BLaER1 treated with 17β-estradiol and CSF1 and Interleukin-3, amounts not matched to agents 10 nM and 100 nM (cell line): ENCODE measurements at regions not wholly inside any gene's neighbourhood (a gene's known extent, or its start where the extent isn't known, plus 50 kb on each side); places are given as distances from the start of the nearest gene placed in this dataset.

ENCODE experiments used
- H3K27ac ChIP-seq, 11 experiments: shearing (Covaris generic); formaldehyde crosslinking; 2 replicates each; pipeline ENCODE4 v1.8.1; 2022
- H3K27me3 ChIP-seq, 11 experiments: shearing (Covaris generic); formaldehyde crosslinking; 2 replicates each; pipeline ENCODE4 v1.8.1; 2022
- H3K36me3 ChIP-seq, 11 experiments: shearing (Covaris generic); formaldehyde crosslinking; 2 replicates each; pipeline ENCODE4 v1.8.1; 2022
- H3K4me1 ChIP-seq, 10 experiments: shearing (Covaris generic); formaldehyde crosslinking; 2 replicates each; pipeline ENCODE4 v1.8.1; 2022
- H3K4me2 ChIP-seq, 11 experiments: shearing (Covaris generic); formaldehyde crosslinking; 2 replicates each; pipeline ENCODE4 v1.8.1; 2022
- H3K4me3 ChIP-seq, 10 experiments: shearing (Covaris generic); formaldehyde crosslinking; 2 replicates each; pipeline ENCODE4 v1.8.1; 2022
- H3K9ac ChIP-seq, 11 experiments: shearing (Covaris generic); formaldehyde crosslinking; 2 replicates each; pipeline ENCODE4 v1.8.1; 2022
- H3K9me3 ChIP-seq, 11 experiments: shearing (Covaris generic); formaldehyde crosslinking; replicated peaks in 1 of 11; 2 replicates each; pipeline ENCODE4 v1.8.1; 2022
- H4K20me1 ChIP-seq, 11 experiments: shearing (Covaris generic); formaldehyde crosslinking; 2 replicates each; pipeline ENCODE4 v1.8.1; 2022
- Cebpa-rat ChIP-seq, 11 experiments: shearing (Covaris generic); IDR thresholded peaks; 2 replicates each; pipeline ENCODE4 v1.8.1; 2022

DNA sequence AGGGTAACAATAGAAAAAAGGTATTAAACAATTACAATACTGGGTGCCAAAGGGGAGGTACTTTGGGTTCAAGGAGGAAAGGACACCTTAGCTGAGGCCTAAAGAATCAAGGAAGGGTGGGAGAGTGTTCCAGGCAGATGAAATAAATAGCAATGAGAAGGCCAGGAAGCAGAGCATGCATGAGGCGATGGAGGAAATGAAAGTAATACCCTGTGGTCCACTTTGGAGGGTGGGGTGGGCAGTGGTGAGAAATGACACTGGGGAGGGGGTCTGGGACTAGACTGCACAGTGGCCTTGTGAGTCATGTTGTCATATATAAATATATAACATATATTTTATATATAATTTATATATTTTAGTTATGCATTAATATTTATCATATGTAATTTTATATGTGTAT lies 55.9 kb downstream of the BHLHE40 start:
- Histone ChIP-seq H3K4me1 (peaks cover 19 to 61% (median 41%) of the 10 kb centered on the region in 10 experiments), H3K9me3 (no peaks in the 10 kb centered on the region), H3K4me2 (peak overlapping the region in 5 of 11 experiments; percentile 26 to 57 (median 51); a peak in 8 of 22 replicates), H4K20me1 (no peaks in the 10 kb centered on the region), H3K27me3 (no peaks in the 10 kb centered on the region), H3K4me3 (no peak overlapping the region), H3K9ac (no peak overlapping the region), H3K36me3 (no peaks in the 10 kb centered on the region), H3K27ac (no peak overlapping the region)
- no peak for TF ChIP-seq Cebpa-rat (IDR thresholded peaks at IDR 0.05)

DNA sequence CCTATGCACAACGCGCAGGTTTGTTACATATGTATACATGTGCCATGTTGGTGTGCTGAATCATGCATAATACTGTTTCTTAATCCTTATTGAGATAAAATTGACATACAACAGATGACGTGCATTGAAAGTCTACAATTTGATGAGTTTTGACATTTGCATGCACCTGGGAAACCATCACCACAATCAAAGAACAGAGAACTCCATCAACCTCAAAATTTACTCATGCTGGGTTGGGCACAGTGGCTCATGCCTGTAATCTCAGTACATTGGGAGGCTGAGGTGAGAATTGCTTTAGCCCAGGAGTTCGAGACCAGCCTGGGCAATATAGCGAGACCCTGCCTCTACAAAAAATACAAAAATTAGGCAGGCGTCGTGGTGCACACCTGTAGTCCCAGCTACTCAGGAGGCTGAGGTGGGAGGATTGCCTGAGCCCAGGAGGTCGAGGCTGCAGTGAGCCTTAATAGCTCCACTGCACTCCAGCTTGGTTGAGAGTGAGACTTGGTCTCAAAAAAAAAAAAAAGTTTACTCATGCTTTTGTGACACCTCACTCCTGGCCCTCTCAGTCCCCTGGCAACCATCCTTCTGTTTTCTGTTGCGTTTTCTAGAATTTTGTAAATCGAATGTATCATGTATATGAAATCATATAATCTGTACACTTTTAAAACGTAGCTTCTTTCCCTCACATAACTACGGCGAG lies 56.6 kb downstream of the BHLHE40 start:
- no peaks in the 10 kb centered on the region for H3K36me3 ChIP-seq
- TF ChIP-seq Cebpa-rat (IDR thresholded peaks at IDR 0.05) = no peak

GRCh38 chr3:5036392-5036766 lies 57.1 kb downstream of the BHLHE40 start:
- no peaks in the 10 kb centered on the region for H3K36me3 ChIP-seq
- H3K4me3 ChIP-seq = no peak overlapping the region
- no peak overlapping the region for H3K9ac ChIP-seq
- peaks cover 18 to 50% (median 36%) of the 10 kb centered on the region in 10 experiments for H3K4me1 ChIP-seq
- no peak for TF ChIP-seq Cebpa-rat (IDR thresholded peaks at IDR 0.05)
- no peaks in the 10 kb centered on the region for H3K9me3 ChIP-seq
- no peak overlapping the region for H3K27ac ChIP-seq
- no peaks in the 10 kb centered on the region for H4K20me1 ChIP-seq
- peak overlapping the region in 2 of 11 experiments; percentile 44 to 56; a peak in 3 of 22 replicates for H3K4me2 ChIP-seq
- no peaks in the 10 kb centered on the region for H3K27me3 ChIP-seq

More for the DNA sequence above, 56.6 kb downstream of the BHLHE40 start:
- Histone ChIP-seq H4K20me1 (no peaks in the 10 kb centered on the region), H3K9ac (no peak overlapping the region), H3K27ac (no peak overlapping the region), H3K9me3 (no peaks in the 10 kb centered on the region), H3K4me2 (no peak overlapping the region), H3K27me3 (no peaks in the 10 kb centered on the region), H3K4me1 (peaks cover 19 to 55% (median 41%) of the 10 kb centered on the region in 10 experiments), H3K4me3 (no peak overlapping the region)

DNA sequence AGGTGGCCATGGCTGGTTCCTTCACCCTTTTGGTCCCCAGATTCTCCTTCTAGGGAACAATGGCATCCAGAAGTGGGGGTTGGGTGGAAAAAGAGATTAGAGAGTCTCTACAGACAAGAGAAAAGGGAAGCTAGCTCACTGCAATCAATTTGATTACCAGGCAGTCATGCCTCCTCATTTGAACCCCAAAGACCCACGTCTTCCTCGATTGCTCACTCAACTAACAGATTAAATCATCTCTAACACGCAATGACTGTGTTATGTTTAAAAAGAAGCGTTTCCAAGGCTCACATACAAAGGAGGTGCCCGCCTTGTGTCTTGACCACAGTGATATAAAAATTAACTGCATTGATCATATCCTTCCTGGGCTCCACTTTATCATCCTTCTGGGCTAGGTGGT lies 57.6 kb downstream of the BHLHE40 start:
- Histone ChIP-seq H3K4me2 (peak overlapping the region in 5 of 11 experiments; percentile 44 to 58 (median 50); a peak in 9 of 22 replicates), H3K27me3 (no peaks in the 10 kb centered on the region)
- TF ChIP-seq Cebpa-rat (IDR thresholded peaks at IDR 0.05) = no peak

DNA sequence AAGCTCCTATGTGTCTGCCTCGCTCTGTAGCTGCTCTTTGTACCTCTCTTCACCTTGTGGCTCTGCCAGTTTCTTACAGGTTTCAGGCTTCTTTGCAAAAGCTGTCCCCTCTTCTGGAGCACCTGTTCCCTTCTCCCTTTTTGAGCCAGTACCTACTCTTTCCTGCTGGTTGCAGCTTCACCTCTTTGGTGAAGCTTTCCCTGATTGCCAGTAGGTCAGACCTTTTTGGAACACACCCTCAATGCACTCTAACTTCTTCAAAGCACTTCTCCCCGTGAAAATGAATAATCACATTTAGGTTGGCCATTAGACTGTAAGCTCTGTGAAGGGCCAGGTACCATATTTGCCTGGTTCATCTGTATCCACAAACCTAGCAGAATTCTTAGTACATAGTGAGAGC lies 60.3 kb downstream of the BHLHE40 start:
- Histone ChIP-seq H3K9ac (no peak overlapping the region), H3K4me3 (no peak overlapping the region), H3K27ac (no peak overlapping the region), H3K36me3 (no peaks in the 10 kb centered on the region), H3K9me3 (no peaks in the 10 kb centered on the region), H3K4me1 (peaks cover 13 to 32% (median 24%) of the 10 kb centered on the region in 10 experiments), H3K4me2 (no peak overlapping the region), H4K20me1 (no peaks in the 10 kb centered on the region), H3K27me3 (no peaks in the 10 kb centered on the region)
- no peak for TF ChIP-seq Cebpa-rat (IDR thresholded peaks at IDR 0.05)

More for the DNA sequence above, 57.6 kb downstream of the BHLHE40 start:
- Histone ChIP-seq H3K4me1 (peaks cover 13 to 45% (median 31%) of the 10 kb centered on the region in 10 experiments), H3K4me3 (no peak overlapping the region), H3K27ac (peak overlapping the region in 1 of 11 experiments; percentile 27; a peak in 1 of 22 replicates), H3K36me3 (no peaks in the 10 kb centered on the region), H4K20me1 (no peaks in the 10 kb centered on the region), H3K9ac (no peak overlapping the region), H3K9me3 (no peaks in the 10 kb centered on the region)

DNA sequence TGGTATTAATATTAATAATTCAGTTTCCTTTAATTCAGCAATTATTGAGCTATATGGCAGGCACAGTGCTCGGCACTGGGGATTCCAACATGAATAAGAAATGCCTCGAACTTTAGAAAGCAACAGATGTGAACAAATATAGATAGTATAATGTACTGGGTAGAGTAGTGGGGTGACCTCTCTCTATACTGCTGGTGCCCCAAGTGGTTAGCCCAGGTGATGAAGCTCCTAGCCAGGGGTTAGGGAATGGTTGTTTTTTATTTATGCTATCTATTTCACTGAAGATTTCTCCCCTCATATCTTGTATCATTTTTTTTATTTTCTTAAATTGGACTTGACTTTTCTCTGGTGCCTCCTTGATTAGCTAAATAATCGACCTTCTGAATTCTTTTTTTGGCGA lies 62.1 kb downstream of the BHLHE40 start:
- no peak overlapping the region for H3K4me2 ChIP-seq
- no peak overlapping the region for H3K4me3 ChIP-seq
- no peak overlapping the region for H3K27ac ChIP-seq
- TF ChIP-seq Cebpa-rat (IDR thresholded peaks at IDR 0.05) = no peak
- peaks cover 13 to 25% (median 21%) of the 10 kb centered on the region in 10 experiments for H3K4me1 ChIP-seq
- no peaks in the 10 kb centered on the region for H3K27me3 ChIP-seq
- H4K20me1 ChIP-seq = no peaks in the 10 kb centered on the region
- no peaks in the 10 kb centered on the region for H3K36me3 ChIP-seq
- peaks cover 0 to 1% (median 0%) of the 10 kb centered on the region in 11 experiments; a peak in 1 of 22 replicates for H3K9me3 ChIP-seq
- H3K9ac ChIP-seq = no peak overlapping the region

GRCh38 chr3:5045961-5046360 lies 66.7 kb downstream of the BHLHE40 start:
- Histone ChIP-seq H3K27ac (no peak overlapping the region), H3K9me3 (peaks cover 11 to 23% (median 19%) of the 10 kb centered on the region in 11 experiments), H3K4me2 (no peak overlapping the region), H3K4me1 (peaks cover 0 to 12% (median 10%) of the 10 kb centered on the region in 10 experiments; a peak in 13 of 20 replicates), H3K9ac (no peak overlapping the region), H4K20me1 (no peaks in the 10 kb centered on the region), H3K36me3 (0 out of 22 replicates have a peak, but pooled peaks cover 0 to 7% (median 0%) of the 10 kb centered on the region in 11 experiments), H3K4me3 (no peak overlapping the region), H3K27me3 (no peaks in the 10 kb centered on the region)
- no peak for TF ChIP-seq Cebpa-rat (IDR thresholded peaks at IDR 0.05)

DNA sequence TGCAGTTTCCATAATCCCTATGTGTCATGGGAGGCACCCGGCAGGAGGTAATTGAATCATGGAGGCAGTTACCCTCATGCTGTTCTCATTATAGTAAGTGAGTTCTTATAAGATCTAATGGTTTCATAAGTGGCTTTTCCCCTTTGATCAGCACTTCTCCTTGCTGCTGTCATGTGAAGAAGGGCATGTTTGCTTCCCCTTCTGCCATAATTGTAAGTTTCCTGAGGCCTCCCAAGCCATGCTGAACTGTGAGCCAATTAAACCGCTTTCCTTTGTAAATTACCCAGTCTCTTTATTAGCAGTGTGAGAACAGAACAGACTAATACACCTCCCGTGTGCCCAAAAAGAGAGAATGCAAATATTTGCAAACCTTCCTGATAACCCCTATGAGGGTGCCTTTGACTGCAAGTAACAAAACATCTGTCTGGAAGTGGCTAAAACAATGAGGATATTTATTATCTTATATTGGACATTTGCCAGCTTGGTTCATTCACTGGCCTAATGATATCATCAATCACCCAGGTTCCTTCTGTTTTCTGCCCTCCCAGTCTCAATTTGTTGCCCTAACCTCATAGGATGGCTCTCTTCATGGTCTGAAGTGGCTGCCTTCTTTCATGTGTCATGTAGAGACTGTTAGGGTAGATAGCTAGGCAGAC lies 68.7 kb downstream of the BHLHE40 start:
- Histone ChIP-seq H3K36me3 (0 out of 22 replicates have a peak, but pooled peaks cover 0 to 7% (median 0%) of the 10 kb centered on the region in 11 experiments), H3K27me3 (no peaks in the 10 kb centered on the region), H3K4me1 (peaks cover 0 to 18% (median 12%) of the 10 kb centered on the region in 10 experiments; a peak in 15 of 20 replicates), H3K9ac (no peak overlapping the region), H3K4me3 (no peak overlapping the region), H3K27ac (no peak overlapping the region), H4K20me1 (no peaks in the 10 kb centered on the region), H3K9me3 (peaks cover 11 to 23% (median 19%) of the 10 kb centered on the region in 11 experiments), H3K4me2 (no peak overlapping the region)
- no peak for TF ChIP-seq Cebpa-rat (IDR thresholded peaks at IDR 0.05)

- Histone ChIP-seq H3K27me3 (no peaks in the 10 kb centered on the region), H3K4me2 (no peak overlapping the region), H3K9me3 (peaks cover 11 to 22% (median 17%) of the 10 kb centered on the region in 11 experiments), H4K20me1 (no peaks in the 10 kb centered on the region), H3K36me3 (0 out of 22 replicates have a peak, but pooled peaks cover 0 to 7% (median 0%) of the 10 kb centered on the region in 11 experiments), H3K4me1 (peaks cover 3 to 57% (median 45%) of the 10 kb centered on the region in 10 experiments; a peak in 19 of 20 replicates), H3K27ac (no peak overlapping the region), H3K9ac (no peak overlapping the region), H3K4me3 (no peak overlapping the region)
- no peak for TF ChIP-seq Cebpa-rat (IDR thresholded peaks at IDR 0.05)
Measured at GRCh38 chr3:5051772-5052171, 70.3 kb upstream of the ARL8B start.
